ENCODE measurements at regions not wholly inside any gene's neighbourhood (a gene's known extent, or its start where the extent isn't known, plus 50 kb on each side); places are given as distances from the start of the nearest gene placed in this dataset.

DNA sequence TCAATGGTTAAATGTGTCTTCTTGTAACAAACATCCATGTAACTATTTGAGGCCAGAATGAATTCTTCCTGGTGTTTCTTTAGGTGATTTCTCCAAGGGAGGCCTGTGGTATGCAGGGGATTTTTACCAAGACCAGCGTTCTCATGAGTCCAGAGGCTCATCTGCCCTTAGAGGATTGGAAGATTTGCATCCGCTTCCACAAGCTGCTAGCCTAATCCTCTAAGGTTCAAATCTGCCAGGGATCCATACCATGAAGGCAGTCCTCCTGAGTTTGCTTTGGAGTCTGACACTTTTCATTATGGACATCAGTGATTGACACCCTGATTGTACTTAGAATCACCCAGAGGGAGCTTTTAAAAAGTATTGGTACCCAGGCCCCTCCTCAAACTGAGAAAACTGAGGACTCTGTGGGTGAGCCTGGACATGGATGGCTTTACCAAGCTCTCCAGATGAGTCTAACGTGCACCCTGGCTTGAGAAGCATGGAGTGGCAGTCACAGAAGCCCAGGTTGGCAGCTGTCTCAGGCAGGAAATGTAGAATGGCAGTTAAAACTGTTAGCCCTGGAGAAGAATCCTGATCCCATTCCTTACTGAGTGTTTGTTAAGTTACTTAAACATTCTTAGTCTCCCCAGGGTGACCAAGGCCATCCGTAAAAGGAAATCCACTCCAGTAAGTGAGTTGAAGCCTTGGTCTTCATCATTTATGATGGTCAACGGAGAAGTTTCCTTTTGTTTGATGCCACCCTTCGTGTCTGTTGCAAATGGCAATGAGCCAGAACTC lies 95.3 kb upstream of the RMDN2 start:
- intact Hi-C loops (cut with DNase I), result loop anchor here (5.0 kb wide), 2 partner anchors 418 to 433 kb away; no protein-coding TSS in a partner anchor
- DNase-seq, result no peak

- DNase-seq, result no peak
- intact Hi-C loops (cut with DNase I), result loop anchor here (5.0 kb wide), 2 partner anchors 418 to 433 kb away; no protein-coding TSS in a partner anchor
Observed at GRCh38 chr2:37830636-37831035, 94.5 kb upstream of the RMDN2 start.

DNA sequence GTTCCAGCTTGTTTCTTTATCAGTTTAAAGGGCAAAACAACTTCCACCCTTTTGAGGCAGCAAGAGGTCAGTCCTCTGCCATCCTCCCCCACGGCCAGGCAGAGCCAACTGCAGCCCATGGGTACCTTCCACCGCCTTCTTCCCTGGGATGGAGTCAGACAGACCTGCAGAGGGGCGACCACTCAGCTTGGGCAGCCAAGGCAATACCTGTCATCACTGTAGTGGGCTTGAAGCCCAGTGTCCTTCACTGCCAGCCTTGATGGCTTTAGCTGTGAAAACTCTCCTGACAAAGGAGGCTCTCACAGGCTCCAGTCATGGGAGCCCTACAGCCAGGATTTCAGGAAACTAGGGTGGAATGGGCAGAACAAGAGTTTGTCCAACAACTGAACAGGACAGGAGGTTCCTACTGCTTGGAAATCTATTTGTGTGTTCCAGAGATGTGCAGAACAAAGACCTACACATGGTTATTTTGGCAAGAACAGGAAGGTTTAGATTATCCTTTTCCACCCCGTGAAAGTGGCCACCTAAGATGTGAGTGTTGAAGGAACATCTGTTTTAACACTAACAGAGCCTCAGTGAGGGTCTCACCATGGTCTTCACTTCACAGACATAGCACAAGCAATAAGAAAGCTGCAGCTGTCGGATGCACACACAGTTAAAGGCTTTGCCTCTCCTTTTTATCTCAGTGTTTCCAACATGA lies 93.9 kb upstream of the RMDN2 start:
- intact Hi-C loops (cut with DNase I), result loop anchor here (5.0 kb wide), 2 partner anchors 419 to 434 kb away; no protein-coding TSS in a partner anchor
- DNase-seq, result no peak

GRCh38 chr2:37832590-37833197 lies 92.4 kb upstream of the RMDN2 start:
- DNase-seq, result peak; percentile 59 to 93 (median 86)

GRCh38 chr2:37833423-37833822 lies 91.7 kb upstream of the RMDN2 start:
- intact Hi-C loops (cut with DNase I), result loop anchor here (5.0 kb wide), 2 partner anchors 421 to 436 kb away; no protein-coding TSS in a partner anchor
- DNase-seq, result no peak

More at GRCh38 chr2:37832590-37833197, 92.4 kb upstream of the RMDN2 start:
- intact Hi-C loops (cut with DNase I), result loop anchor here (5.0 kb wide), 2 partner anchors 420 to 435 kb away; no protein-coding TSS in a partner anchor

DNA sequence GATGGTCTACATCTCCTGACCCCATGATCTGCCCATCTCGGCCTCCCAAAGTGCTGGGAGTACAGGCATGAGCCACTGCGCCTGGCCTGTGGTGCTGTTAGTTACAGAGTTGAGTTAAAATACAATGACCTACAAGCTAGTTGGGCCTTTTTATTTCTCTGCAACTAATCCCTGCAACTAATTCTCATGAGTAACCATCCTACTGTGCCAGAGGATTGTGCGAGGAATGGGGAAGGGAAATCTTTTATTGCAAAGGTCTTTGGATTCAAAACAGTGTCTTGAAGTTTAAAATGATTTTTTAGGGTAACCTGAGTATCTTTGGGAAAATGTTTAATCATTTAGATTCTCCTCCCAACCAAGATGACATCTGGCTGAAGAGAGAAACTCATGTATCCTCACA lies 88.8 kb upstream of the RMDN2 start:
- DNase-seq, result no peak
- intact Hi-C loops (cut with DNase I), result no loop called here

- DNase-seq, result no peak
- intact Hi-C loops (cut with DNase I), result no loop called here
Observed at GRCh38 chr2:37836711-37837110, 88.4 kb upstream of the RMDN2 start.

- intact Hi-C loops (cut with DNase I), result no loop called here
- no peak for DNase-seq
Observed at GRCh38 chr2:37837628-37838328, 87.3 kb upstream of the RMDN2 start.

- intact Hi-C loops (cut with DNase I), result no loop called here
- DNase-seq, result no peak
Observed at GRCh38 chr2:37838541-37839167, 86.4 kb upstream of the RMDN2 start.

DNA sequence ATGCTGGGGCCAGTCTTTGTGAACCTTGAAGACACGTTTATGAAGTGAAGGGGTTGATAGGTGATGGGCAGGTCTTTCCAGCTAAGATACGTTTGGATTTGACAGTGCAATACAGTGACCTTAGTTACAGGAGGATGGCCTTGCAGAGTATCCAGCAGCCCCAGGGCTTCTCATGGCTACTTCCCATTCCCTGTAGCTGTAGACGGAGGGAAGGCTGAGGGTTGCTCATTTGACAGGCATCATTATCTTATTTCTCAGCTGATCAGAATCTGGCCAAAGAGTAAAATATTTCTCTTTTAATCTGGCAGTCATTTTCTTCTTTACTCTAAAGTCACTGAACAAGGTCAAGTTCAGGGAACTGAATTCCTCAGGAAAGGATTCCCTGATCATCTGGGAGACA lies 85.1 kb upstream of the RMDN2 start:
- intact Hi-C loops (cut with DNase I), result no loop called here
- DNase-seq, result no peak

- intact Hi-C loops (cut with DNase I), result no loop called here
- DNase-seq, result no peak
Observed at GRCh38 chr2:37842732-37843440, 82.2 kb upstream of the RMDN2 start.

- no peak for DNase-seq
- intact Hi-C loops (cut with DNase I), result no loop called here
Observed at GRCh38 chr2:37843556-37843955, 81.5 kb upstream of the RMDN2 start.

GRCh38 chr2:37846207-37846606 lies 78.9 kb upstream of the RMDN2 start:
- no peak for DNase-seq
- intact Hi-C loops (cut with DNase I), result no loop called here

- DNase-seq, result no peak
Observed at GRCh38 chr2:37847792-37848191, 77.3 kb upstream of the RMDN2 start.

GRCh38 chr2:37848451-37848850 lies 76.6 kb upstream of the RMDN2 start:
- intact Hi-C loops (cut with DNase I), result no loop called here

More at GRCh38 chr2:37847792-37848191, 77.3 kb upstream of the RMDN2 start:
- intact Hi-C loops (cut with DNase I), result no loop called here

GRCh38 chr2:37849911-37850310 lies 75.2 kb upstream of the RMDN2 start:
- DNase-seq, result no peak
- intact Hi-C loops (cut with DNase I), result no loop called here

More at GRCh38 chr2:37848451-37848850, 76.6 kb upstream of the RMDN2 start:
- DNase-seq, result no peak

DNA sequence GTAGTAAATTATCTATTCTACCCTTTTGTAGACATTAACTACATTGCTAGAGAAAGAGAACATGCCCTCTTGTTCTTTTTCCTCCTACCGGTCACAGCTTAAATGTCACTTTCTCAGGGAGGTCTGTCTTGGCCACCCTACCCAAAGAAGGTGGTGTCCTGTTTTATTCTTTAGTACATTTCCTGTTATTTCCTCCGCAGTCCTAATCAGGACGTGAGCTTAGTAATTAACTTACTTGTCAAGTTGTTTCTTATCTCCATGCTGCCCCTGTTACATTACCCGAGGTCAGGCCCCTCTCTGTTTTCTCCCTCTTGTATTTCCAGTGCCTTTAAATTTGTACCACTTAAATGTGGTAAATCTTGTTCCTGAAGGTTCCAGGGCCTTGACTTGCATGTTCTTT lies 73.7 kb upstream of the RMDN2 start:
- intact Hi-C loops (cut with DNase I), result no loop called here
- no peak for DNase-seq
